ENCODE measurements at regions not wholly inside any gene's neighbourhood (a gene's known extent, or its start where the extent isn't known, plus 50 kb on each side); places are given as distances from the start of the nearest gene placed in this dataset.

- DNase-seq: no peak
- Histone ChIP-seq H3K9me3 (no peaks in the 10 kb centered on the region), H3K36me3 (no peaks in the 10 kb centered on the region), H3K4me3 (no peak overlapping the region), H3K27me3 (no peaks in the 10 kb centered on the region)
Measured at GRCh38 chr6:137816688-137817618, 50.1 kb upstream of the TNFAIP3 start.

Data from MG63 (cell line).